Brain microvascular endothelial cell (primary cell): ENCODE measurements at regions not wholly inside any gene's neighbourhood (a gene's known extent, or its start where the extent isn't known, plus 50 kb on each side); places are given as distances from the start of the nearest gene placed in this dataset.
A peak's percentile ranks its signal among the peaks of the same experiment; 100 is the strongest.

Experiments used
- DNase-seq: peaks from one replicate; pipeline ENCODE4 v3.0.0-alpha.2; 2020
- H3K27ac ChIP-seq: fragments of 250-450 bp; sonication (Bioruptor Pico); 2 replicates; pipeline ENCODE4 v1.5.1; 2020; ENCODE audit warnings: mild to moderate bottlenecking, moderate library complexity
- H3K27me3 ChIP-seq: fragments of 250-450 bp; sonication (Bioruptor Pico); replicated peaks from 2 replicates; pipeline ENCODE4 v1.5.1; 2020; ENCODE audit warnings: mild to moderate bottlenecking
- H3K36me3 ChIP-seq: fragments of 250-450 bp; sonication (Bioruptor Pico); replicated peaks from 2 replicates; pipeline ENCODE4 v1.5.1; 2020; ENCODE audit warnings: mild to moderate bottlenecking
- H3K4me3 ChIP-seq: 2 replicates; pipeline ENCODE4 v1.5.1; 2011; ENCODE audit warnings: low read depth, mild to moderate bottlenecking, control low read depth, low read length, moderate library complexity
- in situ Hi-C: cut with HindIII; loops from 2 replicates; pipeline ENCODE4 v1.10.0; 2017; ENCODE audit warnings: low sequenced_read_pairs, low pct_ligation_motif_present
- TF ChIP-seq, protein P1 (sequence below): IDR thresholded peaks from 2 replicates; pipeline ENCODE4 v1.5.1; 2011; ENCODE audit warnings: low read depth, mild to moderate bottlenecking, moderate library complexity, low read length, control low read depth, inconsistent platforms; ENCODE audit errors: missing control alignments

DNA sequence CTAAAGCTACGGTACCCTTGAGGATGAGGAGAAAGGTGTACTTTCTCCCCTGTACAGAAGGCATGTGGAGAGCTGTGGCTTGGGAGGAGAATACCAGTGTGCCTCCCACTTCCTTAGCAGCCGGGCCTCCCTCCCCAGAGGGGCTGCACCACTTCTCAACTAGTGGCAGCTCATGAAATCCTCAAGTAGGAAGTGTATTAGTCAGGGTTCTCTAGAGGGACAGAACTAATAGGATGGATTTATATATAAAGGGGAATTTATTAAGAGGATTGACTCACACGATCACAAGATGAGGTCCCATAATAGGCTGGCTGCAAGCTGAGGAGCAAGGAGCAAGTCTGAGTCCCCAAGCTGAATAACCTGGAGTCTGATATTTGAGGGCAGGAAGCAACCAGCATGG lies 53.1 kb upstream of the PPP2R5A start:
- TF ChIP-seq, protein P1, sequence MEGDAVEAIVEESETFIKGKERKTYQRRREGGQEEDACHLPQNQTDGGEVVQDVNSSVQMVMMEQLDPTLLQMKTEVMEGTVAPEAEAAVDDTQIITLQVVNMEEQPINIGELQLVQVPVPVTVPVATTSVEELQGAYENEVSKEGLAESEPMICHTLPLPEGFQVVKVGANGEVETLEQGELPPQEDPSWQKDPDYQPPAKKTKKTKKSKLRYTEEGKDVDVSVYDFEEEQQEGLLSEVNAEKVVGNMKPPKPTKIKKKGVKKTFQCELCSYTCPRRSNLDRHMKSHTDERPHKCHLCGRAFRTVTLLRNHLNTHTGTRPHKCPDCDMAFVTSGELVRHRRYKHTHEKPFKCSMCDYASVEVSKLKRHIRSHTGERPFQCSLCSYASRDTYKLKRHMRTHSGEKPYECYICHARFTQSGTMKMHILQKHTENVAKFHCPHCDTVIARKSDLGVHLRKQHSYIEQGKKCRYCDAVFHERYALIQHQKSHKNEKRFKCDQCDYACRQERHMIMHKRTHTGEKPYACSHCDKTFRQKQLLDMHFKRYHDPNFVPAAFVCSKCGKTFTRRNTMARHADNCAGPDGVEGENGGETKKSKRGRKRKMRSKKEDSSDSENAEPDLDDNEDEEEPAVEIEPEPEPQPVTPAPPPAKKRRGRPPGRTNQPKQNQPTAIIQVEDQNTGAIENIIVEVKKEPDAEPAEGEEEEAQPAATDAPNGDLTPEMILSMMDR: no peak
- H3K36me3 ChIP-seq: no peaks in the 10 kb centered on the region
- H3K27me3 ChIP-seq: no peaks in the 10 kb centered on the region
- H3K27ac ChIP-seq: no peak overlapping the region
- in situ Hi-C loops: no loop called here
- no peak for DNase-seq
- no peak overlapping the region for H3K4me3 ChIP-seq

GRCh38 chr1:212233321-212233720 lies 51.9 kb upstream of the PPP2R5A start:
- TF ChIP-seq, protein P1: no peak

DNA sequence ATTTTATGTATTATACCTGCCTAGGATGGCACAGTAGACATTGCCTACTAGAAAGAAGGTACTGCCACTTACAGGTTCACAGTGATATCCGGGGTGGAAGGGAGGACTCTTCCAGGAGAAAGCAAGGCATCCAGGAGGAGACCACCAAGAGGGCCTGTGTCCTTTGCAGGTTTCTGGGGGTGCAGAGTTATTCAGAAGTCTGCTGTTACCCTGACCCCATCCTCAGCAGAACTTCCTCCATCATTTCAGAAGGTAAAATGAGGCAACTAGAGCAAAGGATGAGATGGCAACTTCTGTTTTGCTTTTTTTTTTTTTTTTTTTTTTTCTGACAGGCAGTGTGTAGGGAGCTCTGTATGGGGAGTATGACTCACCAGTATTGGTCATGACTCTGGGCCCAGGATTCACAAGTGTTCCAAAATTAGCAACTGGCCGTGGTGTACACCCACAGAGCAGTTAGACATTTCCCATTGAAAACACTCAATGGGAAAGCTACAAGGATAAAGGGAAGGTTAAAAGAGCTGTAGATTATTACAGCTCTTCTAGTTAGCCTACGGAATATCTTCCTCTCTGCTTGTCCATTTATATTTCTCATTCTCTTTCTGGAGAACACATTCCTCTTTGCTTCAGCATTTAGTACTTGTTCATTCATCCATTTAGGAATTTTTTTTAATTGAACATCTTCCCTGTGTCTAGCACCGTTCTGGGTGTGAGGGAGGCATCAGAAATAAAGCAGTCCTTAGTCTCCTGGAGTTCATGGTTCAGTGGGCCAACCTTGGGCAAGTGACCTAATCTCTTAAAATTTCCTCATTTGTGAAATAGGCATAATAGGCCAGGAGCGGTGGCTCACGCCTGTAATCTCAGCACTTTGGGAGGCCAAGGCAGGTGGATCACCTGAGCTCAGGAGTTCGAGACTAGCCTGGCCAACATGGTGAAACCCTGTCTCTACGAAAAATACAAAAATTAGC lies 50.5 kb upstream of the PPP2R5A start:
- TF ChIP-seq, protein P1: no peak
- no peak overlapping the region for H3K4me3 ChIP-seq
- no peaks in the 10 kb centered on the region for H3K36me3 ChIP-seq
- peak; percentile 93 for DNase-seq
- H3K27ac ChIP-seq: no peak overlapping the region
- in situ Hi-C loops: no loop called here
- no peaks in the 10 kb centered on the region for H3K27me3 ChIP-seq

More at GRCh38 chr1:212233321-212233720, 51.9 kb upstream of the PPP2R5A start:
- Histone ChIP-seq H3K27me3 (no peaks in the 10 kb centered on the region), H3K4me3 (no peak overlapping the region), H3K36me3 (no peaks in the 10 kb centered on the region), H3K27ac (no peak overlapping the region)
- in situ Hi-C loops: no loop called here
- DNase-seq: no peak
